ENCODE measurements at regions not wholly inside any gene's neighbourhood (a gene's known extent, or its start where the extent isn't known, plus 50 kb on each side); places are given as distances from the start of the nearest gene placed in this dataset.
"Not testable (repeated sequence)": the region's sequence is repeated elsewhere in the genome, so short reads cannot be mapped to it uniquely, and the experiment has no call there.

DNA sequence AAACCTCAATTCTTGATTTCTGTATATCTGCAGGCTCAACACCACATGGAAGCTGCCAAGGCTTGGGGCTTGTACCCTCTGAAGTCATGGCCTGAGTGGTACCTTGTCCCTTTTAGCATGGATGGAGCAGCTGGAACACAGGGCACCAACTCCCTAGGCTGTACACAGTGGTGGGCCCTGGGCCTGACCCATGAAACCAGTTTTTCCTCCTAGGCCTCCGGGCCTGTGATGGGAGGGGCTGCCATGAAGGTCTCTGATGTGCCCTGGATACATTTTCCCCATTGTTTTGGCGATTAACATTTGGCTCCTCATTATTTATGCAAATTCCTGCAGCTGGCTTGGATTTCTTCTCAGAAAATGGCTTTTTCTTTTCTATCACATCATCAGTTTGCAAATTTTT, 131.6 kb downstream of the NDFIP2 start:
- peaks cover 7% of the 10 kb centered on the region; the same call in 1 of the 2 replicates for H3K9me3 Mint-ChIP-seq
- DNase-seq = no peak
- TF ChIP-seq, protein P1, sequence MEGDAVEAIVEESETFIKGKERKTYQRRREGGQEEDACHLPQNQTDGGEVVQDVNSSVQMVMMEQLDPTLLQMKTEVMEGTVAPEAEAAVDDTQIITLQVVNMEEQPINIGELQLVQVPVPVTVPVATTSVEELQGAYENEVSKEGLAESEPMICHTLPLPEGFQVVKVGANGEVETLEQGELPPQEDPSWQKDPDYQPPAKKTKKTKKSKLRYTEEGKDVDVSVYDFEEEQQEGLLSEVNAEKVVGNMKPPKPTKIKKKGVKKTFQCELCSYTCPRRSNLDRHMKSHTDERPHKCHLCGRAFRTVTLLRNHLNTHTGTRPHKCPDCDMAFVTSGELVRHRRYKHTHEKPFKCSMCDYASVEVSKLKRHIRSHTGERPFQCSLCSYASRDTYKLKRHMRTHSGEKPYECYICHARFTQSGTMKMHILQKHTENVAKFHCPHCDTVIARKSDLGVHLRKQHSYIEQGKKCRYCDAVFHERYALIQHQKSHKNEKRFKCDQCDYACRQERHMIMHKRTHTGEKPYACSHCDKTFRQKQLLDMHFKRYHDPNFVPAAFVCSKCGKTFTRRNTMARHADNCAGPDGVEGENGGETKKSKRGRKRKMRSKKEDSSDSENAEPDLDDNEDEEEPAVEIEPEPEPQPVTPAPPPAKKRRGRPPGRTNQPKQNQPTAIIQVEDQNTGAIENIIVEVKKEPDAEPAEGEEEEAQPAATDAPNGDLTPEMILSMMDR (IDR thresholded peaks at IDR 0.05) = no peak
- no peaks in the 10 kb centered on the region for H3K4me1 Mint-ChIP-seq (ENCODE audit: low read depth)
- no peaks in the 10 kb centered on the region for H3K36me3 Mint-ChIP-seq (ENCODE audit: low read depth)
- H3K4me3 Mint-ChIP-seq = no peak overlapping the region
- no peak overlapping the region for H3K27ac Mint-ChIP-seq
- no peaks in the 10 kb centered on the region for H3K27me3 Mint-ChIP-seq (ENCODE audit: insufficient read depth)

DNA sequence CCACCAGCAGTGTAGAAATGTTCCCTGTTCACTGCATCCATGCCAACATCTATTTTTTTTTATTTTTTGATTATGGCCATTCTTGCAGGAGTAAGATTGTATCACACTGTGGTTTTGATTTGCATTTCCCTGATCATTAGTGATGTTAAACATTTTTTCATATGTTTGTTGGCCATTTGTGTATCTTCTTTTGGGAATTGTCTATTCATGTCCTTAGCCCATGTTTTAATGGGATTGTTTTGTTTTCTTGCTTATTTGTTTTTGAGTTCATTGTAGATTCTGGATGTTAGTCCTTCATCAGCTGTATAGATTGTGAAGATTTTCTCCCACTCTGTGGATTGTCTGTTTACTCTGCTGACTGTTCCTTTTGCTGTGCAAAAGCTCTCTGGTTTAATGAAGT, 126.9 kb downstream of the NDFIP2 start:
- H3K27ac Mint-ChIP-seq; H3K27me3 Mint-ChIP-seq (ENCODE audit: insufficient read depth); DNase-seq; H3K36me3 Mint-ChIP-seq (ENCODE audit: low read depth); H3K9me3 Mint-ChIP-seq; H3K4me1 Mint-ChIP-seq (ENCODE audit: low read depth); H3K4me3 Mint-ChIP-seq: not testable (repeated sequence)

Data from HFFc6 (cell line).